GM23338 (cell line): ENCODE measurements at regions not wholly inside any gene's neighbourhood (a gene's known extent, or its start where the extent isn't known, plus 50 kb on each side); places are given as distances from the start of the nearest gene placed in this dataset.

ENCODE experiments used
- ATAC-seq: fragments of 200-7000 bp; cut with Tn5 transposase; 3 replicates; pipeline ENCODE4 v1.9.1; 2020
- DNase-seq: peaks from one replicate; pipeline ENCODE4 v3.0.0-alpha.2; 2015; ENCODE audit warnings: low spot score
- H2AFZ ChIP-seq: fragments of 200-600 bp; sonication (generic); 2 replicates; pipeline ENCODE4 v1.8.0; 2016; ENCODE audit warnings: antibody characterized with exemption, mild to moderate bottlenecking, moderate library complexity
- H3F3A ChIP-seq: fragments of 200-600 bp; sonication (generic); replicated peaks from 2 replicates; pipeline ENCODE4 v1.8.0; 2017; ENCODE audit warnings: antibody characterized with exemption, mixed run types, low read depth
- H3K27ac ChIP-seq: fragments of 200-600 bp; sonication (generic); 2 replicates; pipeline ENCODE4 v1.6.1; 2016; ENCODE audit warnings: low read depth
- H3K27me3 ChIP-seq: fragments of 200-600 bp; sonication (generic); 2 replicates; pipeline ENCODE4 v1.8.0; 2016; ENCODE audit warnings: mild to moderate bottlenecking, mixed run types, moderate library complexity; ENCODE audit not compliant: insufficient read depth
- H3K36me3 ChIP-seq: fragments of 200-600 bp; sonication (generic); 2 replicates; pipeline ENCODE4 v1.8.0; 2016; ENCODE audit warnings: mild to moderate bottlenecking; ENCODE audit not compliant: insufficient read depth
- H3K4me1 ChIP-seq: fragments of 200-600 bp; sonication (generic); 2 replicates; pipeline ENCODE4 v1.8.0; 2016; ENCODE audit warnings: mild to moderate bottlenecking, moderate library complexity; ENCODE audit not compliant: insufficient read depth
- H3K4me2 ChIP-seq: fragments of 200-600 bp; sonication (generic); 2 replicates; pipeline ENCODE4 v1.7.1; 2017; ENCODE audit warnings: mixed run types
- H3K4me3 ChIP-seq: fragments of 200-600 bp; sonication (generic); 2 replicates; pipeline ENCODE4 v1.6.1; 2016; ENCODE audit warnings: mixed run types
- H3K79me2 ChIP-seq: fragments of 200-600 bp; sonication (generic); replicated peaks from 2 replicates; pipeline ENCODE4 v1.8.0; 2017; ENCODE audit warnings: mild to moderate bottlenecking; ENCODE audit not compliant: insufficient read depth
- H3K9me2 ChIP-seq: fragments of 200-600 bp; sonication (generic); 2 replicates; pipeline ENCODE4 v1.8.0; 2017; ENCODE audit not compliant: insufficient read depth
- H4K20me1 ChIP-seq: fragments of 200-600 bp; sonication (generic); replicated peaks from 2 replicates; pipeline ENCODE4 v1.8.0; 2017; ENCODE audit warnings: mild to moderate bottlenecking; ENCODE audit not compliant: insufficient read depth
- H3K27ac Mint-ChIP-seq: 2 replicates; pipeline ENCODE4 v1.8.0; 2020; ENCODE audit warnings: inconsistent platforms, mild to moderate bottlenecking, moderate library complexity, mixed read lengths
- H3K27me3 Mint-ChIP-seq: 3 replicates; pipeline ENCODE4 v1.8.0; 2022; ENCODE audit warnings: low read depth, mild to moderate bottlenecking, moderate library complexity, mixed read lengths, inconsistent platforms; ENCODE audit not compliant: insufficient read depth, poor library complexity
- H3K36me3 Mint-ChIP-seq: 3 replicates; pipeline ENCODE4 v1.8.0; 2021; ENCODE audit warnings: low read depth, mild to moderate bottlenecking, inconsistent platforms, moderate library complexity, mixed read lengths
- H3K4me1 Mint-ChIP-seq: 3 replicates; pipeline ENCODE4 v1.8.0; 2020; ENCODE audit warnings: mild to moderate bottlenecking, inconsistent platforms, mixed read lengths
- H3K4me3 Mint-ChIP-seq: 3 replicates; pipeline ENCODE4 v1.8.0; 2021; ENCODE audit warnings: moderate library complexity, mild to moderate bottlenecking, inconsistent platforms, mixed read lengths
- H3K9me3 Mint-ChIP-seq: 3 replicates; pipeline ENCODE4 v1.8.0; 2020; ENCODE audit warnings: moderate library complexity, mild to moderate bottlenecking, inconsistent platforms, mixed read lengths
- CREB1 ChIP-seq: fragments of 250-450 bp; sonication (Bioruptor Pico); IDR thresholded peaks from 2 replicates; pipeline ENCODE4 v1.5.0; 2020; ENCODE audit warnings: low read depth, mild to moderate bottlenecking, moderate library complexity
- CTCF ChIP-seq, 2 experiments: fragments of 200-600 bp in 1 of 2; sonication (generic) in 1 of 2; conservative IDR thresholded peaks; 2 replicates each; pipeline versions ENCODE4 v1.5.1 to v1.6.1; 2016 to 2017; ENCODE audit warnings: antibody characterized with exemption in 2 of 2, low read depth in 2 of 2, mild to moderate bottlenecking in 2 of 2, moderate library complexity in 1 of 2
- ETS1 ChIP-seq: IDR thresholded peaks from 2 replicates; pipeline ENCODE4 v1.6.1; 2016; ENCODE audit warnings: antibody characterized with exemption
- EZH2 ChIP-seq: fragments of 200-600 bp; sonication (generic); IDR thresholded peaks from one replicate; pipeline ENCODE4 v1.8.0; 2017; ENCODE audit warnings: antibody characterized with exemption, mild to moderate bottlenecking, low read depth; ENCODE audit not compliant: unreplicated experiment
- EZH2phosphoT487 ChIP-seq: fragments of 200-600 bp; sonication (generic); IDR thresholded peaks from one replicate; pipeline ENCODE4 v1.8.1; 2018; ENCODE audit warnings: antibody characterized with exemption; ENCODE audit not compliant: unreplicated experiment
- JUNB ChIP-seq: IDR thresholded peaks from one replicate; pipeline ENCODE4 v1.6.1; 2016; ENCODE audit warnings: antibody characterized with exemption; ENCODE audit not compliant: unreplicated experiment
- NANOG ChIP-seq: IDR thresholded peaks from 2 replicates; pipeline ENCODE4 v1.6.1; 2016; ENCODE audit warnings: antibody characterized with exemption, borderline replicate concordance
- POLR2AphosphoS5 ChIP-seq: IDR thresholded peaks from 2 replicates; pipeline ENCODE4 v1.6.1; 2016; ENCODE audit warnings: antibody characterized with exemption, low read depth
- STAT1 ChIP-seq: IDR thresholded peaks from one replicate; pipeline ENCODE4 v1.6.1; 2016; ENCODE audit warnings: antibody characterized with exemption; ENCODE audit not compliant: unreplicated experiment
- ZNF462 ChIP-seq: fragments of 250-450 bp; sonication (Bioruptor Pico); IDR thresholded peaks from 2 replicates; pipeline ENCODE4 v1.5.0; 2020; ENCODE audit warnings: mild to moderate bottlenecking, moderate library complexity

GRCh38 chr3:170644711-170645110, 58.8 kb upstream of the SLC7A14 start (continued):
- TF ChIP-seq ETS1 (no peak), EZH2phosphoT487 (no peak)

GRCh38 chr3:170643831-170644230, 58.0 kb upstream of the SLC7A14 start:
- ATAC-seq (no peak), DNase-seq (no peak)
- no peaks in the 10 kb centered on the region for H3K27me3 ChIP-seq
- H3K4me3 ChIP-seq, result no peak overlapping the region
- no peak overlapping the region for H2AFZ ChIP-seq
- H3K4me1 ChIP-seq, result no peaks in the 10 kb centered on the region
- H4K20me1 ChIP-seq, result no peaks in the 10 kb centered on the region
- Mint-ChIP-seq H3K9me3 (no peaks in the 10 kb centered on the region), H3K27me3 (peaks cover 3% of the 10 kb centered on the region), H3K4me3 (no peak overlapping the region), H3K27ac (no peak overlapping the region), H3K36me3 (no peaks in the 10 kb centered on the region; the same call in 2 of the 3 replicates), H3K4me1 (no peaks in the 10 kb centered on the region)
- H3F3A ChIP-seq, result no peaks in the 10 kb centered on the region
- no peaks in the 10 kb centered on the region for H3K36me3 ChIP-seq
- no peak overlapping the region for H3K4me2 ChIP-seq
- peaks cover 13% of the 10 kb centered on the region for H3K9me2 ChIP-seq
- H3K79me2 ChIP-seq, result no peaks in the 10 kb centered on the region
- no peak for TF ChIP-seq STAT1
- H3K27ac ChIP-seq, result no peak overlapping the region

GRCh38 chr3:170642882-170643601, 57.2 kb upstream of the SLC7A14 start:
- H3K36me3 ChIP-seq, result no peaks in the 10 kb centered on the region
- Mint-ChIP-seq H3K27me3 (peaks cover 3% of the 10 kb centered on the region), H3K27ac (no peak overlapping the region), H3K4me3 (no peak overlapping the region), H3K9me3 (no peaks in the 10 kb centered on the region), H3K36me3 (no peaks in the 10 kb centered on the region; the same call in 2 of the 3 replicates), H3K4me1 (no peaks in the 10 kb centered on the region)
- H2AFZ ChIP-seq, result no peak overlapping the region
- peaks cover 13% of the 10 kb centered on the region for H3K9me2 ChIP-seq
- ATAC-seq (no peak), DNase-seq (no peak)
- H3K4me2 ChIP-seq, result no peak overlapping the region
- no peaks in the 10 kb centered on the region for H3K4me1 ChIP-seq
- H3K27ac ChIP-seq, result no peak overlapping the region
- no peak overlapping the region for H3K4me3 ChIP-seq
- H3F3A ChIP-seq, result no peaks in the 10 kb centered on the region
- H3K27me3 ChIP-seq, result no peaks in the 10 kb centered on the region
- H4K20me1 ChIP-seq, result no peaks in the 10 kb centered on the region
- H3K79me2 ChIP-seq, result no peaks in the 10 kb centered on the region
- TF ChIP-seq CTCF (conservative IDR thresholded peaks at IDR 0.05; ENCODE audit: low read depth in 2 of 2) (no peak), POLR2AphosphoS5 (no peak), NANOG (no peak), ZNF462 (CRISPR knock-in tag) (no peak), CREB1 (no peak), JUNB (no peak), EZH2 (no peak), ETS1 (no peak)
